Duodenal mucosa (tissue), 2 donors: ENCODE measurements at regions not wholly inside any gene's neighbourhood (a gene's known extent, or its start where the extent isn't known, plus 50 kb on each side); places are given as distances from the start of the nearest gene placed in this dataset.

Experiments used
- H3K27ac ChIP-seq: one replicate; pipeline ENCODE4 v1.7.0; 2013; ENCODE audit warnings: low read depth, low read length
- H3K27me3 ChIP-seq, 2 donors: one replicate each; pipeline ENCODE4 v1.7.0; 2013; ENCODE audit warnings: low read length in 2 of 2, control low read depth in 1 of 2; ENCODE audit not compliant: insufficient read depth in 2 of 2, control insufficient read depth in 1 of 2
- H3K36me3 ChIP-seq, 2 donors: one replicate each; pipeline ENCODE4 v1.7.0; 2013; ENCODE audit warnings: low read length in 2 of 2, control low read depth in 1 of 2; ENCODE audit not compliant: insufficient read depth in 2 of 2, control insufficient read depth in 1 of 2
- H3K4me1 ChIP-seq, 2 donors: one replicate each; pipeline ENCODE4 v1.7.0; 2013; ENCODE audit warnings: low read length in 2 of 2, control low read depth in 1 of 2; ENCODE audit not compliant: insufficient read depth in 2 of 2, control insufficient read depth in 1 of 2
- H3K4me3 ChIP-seq, 2 donors: one replicate each; pipeline ENCODE4 v1.7.0; 2013; ENCODE audit warnings: low read length in 2 of 2, low read depth in 1 of 2
- H3K9ac ChIP-seq, 2 donors: one replicate each; pipeline ENCODE4 v1.7.0; 2013; ENCODE audit warnings: low read length in 2 of 2, low read depth in 1 of 2
- H3K9me3 ChIP-seq, 2 donors: one replicate each; pipeline ENCODE4 v1.7.0; 2013; ENCODE audit warnings: low read length in 2 of 2, control low read depth in 1 of 2; ENCODE audit not compliant: control insufficient read depth in 1 of 2

DNA sequence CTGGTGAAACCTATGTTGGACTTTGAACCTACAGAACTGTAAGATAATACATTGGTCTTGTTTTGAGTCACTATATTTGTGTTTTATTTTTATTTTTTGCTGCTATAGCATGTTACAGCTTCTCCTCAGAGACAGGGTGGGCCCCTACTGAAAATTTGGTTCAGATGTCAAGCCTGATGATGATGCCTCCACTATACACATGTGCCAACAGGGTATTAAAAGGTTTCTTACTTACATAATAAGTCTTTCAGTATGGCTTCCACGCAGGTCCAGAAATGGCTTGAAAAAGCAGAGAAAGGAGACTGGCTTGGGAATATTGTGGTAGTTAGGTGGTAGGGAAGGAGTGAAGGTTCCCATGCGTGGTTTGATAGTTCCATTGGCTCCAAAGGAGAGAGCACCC, 52.9 kb upstream of the ELAC2 start:
- Histone ChIP-seq H3K9me3 (peaks cover 0 to 4% of the 10 kb centered on the region in 2 donors), H3K36me3 (no peaks in the 10 kb centered on the region), H3K27me3 (no peaks in the 10 kb centered on the region), H3K9ac (no peak overlapping the region), H3K27ac (no peak overlapping the region), H3K4me3 (no peak overlapping the region), H3K4me1 (no peaks in the 10 kb centered on the region)

DNA sequence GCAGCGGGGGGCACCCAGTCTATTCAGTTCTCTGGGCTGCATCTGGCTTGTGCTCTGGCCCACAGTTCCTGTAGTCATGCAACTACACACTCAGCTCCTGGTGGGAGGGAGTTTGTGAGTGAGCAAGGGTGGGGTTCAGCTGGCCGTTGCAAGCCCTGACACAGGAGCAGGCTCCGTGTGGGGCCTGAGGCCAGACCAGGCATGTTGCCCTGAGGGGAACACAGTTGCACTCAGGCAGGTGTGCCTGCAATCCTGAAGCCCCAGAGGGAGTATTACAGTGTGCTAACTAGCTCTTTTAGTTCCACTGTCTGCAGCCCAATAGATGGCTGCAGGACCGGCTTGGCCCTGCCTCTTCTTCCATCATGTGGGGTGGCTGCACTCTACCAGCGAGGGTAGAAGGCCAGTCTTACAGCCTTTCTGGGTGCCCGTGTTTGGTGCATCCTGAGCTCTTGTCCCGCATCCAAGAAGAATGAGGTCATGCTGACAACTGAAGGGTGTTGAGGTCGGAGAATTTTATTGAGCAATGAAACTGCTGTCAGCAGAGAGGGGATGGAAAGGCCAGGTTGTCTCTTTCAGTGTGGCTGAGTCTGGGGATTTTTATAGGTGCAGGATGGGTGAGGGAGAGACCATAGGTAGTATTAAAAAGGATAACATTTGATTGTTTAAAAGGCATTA, 49.9 kb upstream of the ELAC2 start:
- H3K4me3 ChIP-seq: no peak overlapping the region
- H3K27ac ChIP-seq: no peak overlapping the region
- no peak overlapping the region for H3K9ac ChIP-seq
- no peaks in the 10 kb centered on the region for H3K4me1 ChIP-seq
- no peaks in the 10 kb centered on the region for H3K36me3 ChIP-seq
- no peaks in the 10 kb centered on the region for H3K27me3 ChIP-seq
- H3K9me3 ChIP-seq: peaks cover 0 to 4% of the 10 kb centered on the region in 2 donors
